AG09309 (cell line): ENCODE measurements at regions not wholly inside any gene's neighbourhood (a gene's known extent, or its start where the extent isn't known, plus 50 kb on each side); places are given as distances from the start of the nearest gene placed in this dataset.

Source experiments
- DNase-seq: peaks from one replicate; pipeline ENCODE4 v3.0.0-alpha.2; 2010; ENCODE audit warnings: low read depth
- H3K4me3 ChIP-seq: 2 replicates; pipeline ENCODE4 v1.5.1; 2011; ENCODE audit warnings: mild to moderate bottlenecking, low read depth, low read length, moderate library complexity; ENCODE audit not compliant: control insufficient read depth
- CTCF ChIP-seq: IDR thresholded peaks from 2 replicates; pipeline ENCODE4 v1.5.1; 2011; ENCODE audit warnings: mild to moderate bottlenecking, low read depth, low read length, inconsistent platforms; ENCODE audit not compliant: insufficient read depth, control insufficient read depth; ENCODE audit errors: missing control alignments

GRCh38 chr18:26778054-26778393 is 87.5 kb downstream of the AQP4 start:
- DNase-seq, result no peak
- no peak for TF ChIP-seq CTCF
- no peak overlapping the region for H3K4me3 ChIP-seq

GRCh38 chr18:26777351-26778053 is 88.0 kb downstream of the AQP4 start:
- TF ChIP-seq CTCF, result no peak
- H3K4me3 ChIP-seq, result no peak overlapping the region
- DNase-seq, result no peak

GRCh38 chr18:26772691-26773090 is 92.8 kb downstream of the AQP4 start:
- no peak for TF ChIP-seq CTCF
- no peak for DNase-seq
- no peak overlapping the region for H3K4me3 ChIP-seq

- TF ChIP-seq CTCF, result peak; percentile 13
- H3K4me3 ChIP-seq, result no peak overlapping the region
- no peak for DNase-seq
Measured at GRCh38 chr18:26771524-26771923, 94.0 kb downstream of the AQP4 start.

- H3K4me3 ChIP-seq, result no peak overlapping the region
- TF ChIP-seq CTCF, result no peak
- DNase-seq, result no peak
Measured at GRCh38 chr18:26768385-26768784, 97.1 kb downstream of the AQP4 start.

- no peak for DNase-seq
Measured at GRCh38 chr18:26765498-26765897, 100.0 kb downstream of the AQP4 start.

More at GRCh38 chr18:26765498-26765897, 100.0 kb downstream of the AQP4 start:
- no peak for TF ChIP-seq CTCF
- no peak overlapping the region for H3K4me3 ChIP-seq
